SIG-M5 treated with dmso at 0.1 percent for 504 hours (cell line): ENCODE measurements at regions not wholly inside any gene's neighbourhood (a gene's known extent, or its start where the extent isn't known, plus 50 kb on each side); places are given as distances from the start of the nearest gene placed in this dataset.

ENCODE experiments used
- DNase-seq: peaks from one replicate; lab custom pipeline; 2025; ENCODE audit not compliant: unreplicated experiment; lab: John Stamatoyannopoulos, UW

GRCh38 chr4:108567831-108568230, 52.5 kb upstream of the RPL34 start:
- no peak for DNase-seq

- DNase-seq = no peak
Observed at GRCh38 chr4:108561116-108561515, 59.3 kb upstream of the RPL34 start.

GRCh38 chr4:108560616-108561015, 59.8 kb upstream of the RPL34 start:
- no peak for DNase-seq

GRCh38 chr4:108559911-108560310, 60.5 kb upstream of the RPL34 start:
- DNase-seq = no peak

- peak; percentile 37 for DNase-seq
Observed at GRCh38 chr4:108559068-108559793, 61.1 kb upstream of the RPL34 start.

GRCh38 chr4:108556588-108557200, 63.7 kb upstream of the RPL34 start:
- DNase-seq = no peak

- DNase-seq = no peak
Observed at GRCh38 chr4:108556166-108556565, 64.2 kb upstream of the RPL34 start.

GRCh38 chr4:108555701-108556100, 64.7 kb upstream of the RPL34 start:
- DNase-seq = no peak

- no peak for DNase-seq
Observed at GRCh38 chr4:108547682-108548081, 72.7 kb upstream of the RPL34 start.

GRCh38 chr4:108546728-108547127, 73.6 kb upstream of the RPL34 start:
- DNase-seq = no peak

GRCh38 chr4:108544481-108544880, 75.9 kb upstream of the RPL34 start:
- peak; percentile 23 for DNase-seq

GRCh38 chr4:108543359-108543968, 76.9 kb upstream of the RPL34 start:
- DNase-seq = no peak

GRCh38 chr4:108540536-108540935, 79.8 kb upstream of the RPL34 start:
- DNase-seq = no peak

- no peak for DNase-seq
Observed at GRCh38 chr4:108536577-108536976, 83.8 kb upstream of the RPL34 start.

GRCh38 chr4:108535757-108536156, 84.6 kb upstream of the RPL34 start:
- DNase-seq = no peak

GRCh38 chr4:108533876-108534275, 86.5 kb upstream of the RPL34 start:
- no peak for DNase-seq

GRCh38 chr4:108533245-108533844, 87.0 kb upstream of the RPL34 start:
- no peak for DNase-seq

GRCh38 chr4:108532738-108533137, 87.6 kb upstream of the RPL34 start:
- no peak for DNase-seq

- DNase-seq = no peak
Observed at GRCh38 chr4:108532187-108532586, 88.2 kb upstream of the RPL34 start.

GRCh38 chr4:108531461-108531860, 88.9 kb upstream of the RPL34 start:
- DNase-seq = no peak

GRCh38 chr4:108529984-108530905, 90.1 kb upstream of the RPL34 start:
- DNase-seq = no peak
